Bronchial epithelial cell (primary cell): ENCODE measurements at regions not wholly inside any gene's neighbourhood (a gene's known extent, or its start where the extent isn't known, plus 50 kb on each side); places are given as distances from the start of the nearest gene placed in this dataset.

Experiments used
- DNase-seq: peaks from one replicate; pipeline ENCODE4 v3.0.0-alpha.2; 2010; ENCODE audit warnings: low read depth
- FAIRE-seq: peaks from 2 replicates; lab custom pipeline; 2011; peaks lifted over from hg19 to GRCh38; lab: Jason Lieb, UNC
- H3K27me3 ChIP-seq: 2 replicates; pipeline ENCODE4 v1.5.1; 2011; ENCODE audit warnings: low read length; ENCODE audit not compliant: control insufficient read depth, insufficient read depth
- H3K36me3 ChIP-seq: 2 replicates; pipeline ENCODE4 v1.5.1; 2011; ENCODE audit warnings: low read length; ENCODE audit not compliant: control insufficient read depth, insufficient read depth
- H3K4me3 ChIP-seq: 2 replicates; pipeline ENCODE4 v1.5.1; 2011; ENCODE audit warnings: mild to moderate bottlenecking, low read depth, low read length, control low read depth
- CTCF ChIP-seq: IDR thresholded peaks from 2 replicates; pipeline ENCODE4 v1.5.1; 2011; ENCODE audit warnings: mild to moderate bottlenecking, moderate library complexity, low read length, control low read depth, inconsistent platforms; ENCODE audit not compliant: insufficient read depth, severe bottlenecking

GRCh38 chr6:168928012-168928411 is 325.6 kb downstream of the THBS2 start:
- Histone ChIP-seq H3K27me3 (no peaks in the 10 kb centered on the region), H3K4me3 (no peak overlapping the region), H3K36me3 (no peaks in the 10 kb centered on the region)
- FAIRE-seq (no peak), DNase-seq (no peak)
- TF ChIP-seq CTCF: no peak

- TF ChIP-seq CTCF: no peak
- Histone ChIP-seq H3K27me3 (no peaks in the 10 kb centered on the region), H3K4me3 (no peak overlapping the region), H3K36me3 (no peaks in the 10 kb centered on the region)
- DNase-seq (no peak), FAIRE-seq (no peak)
Measured at GRCh38 chr6:168927026-168927425, 326.6 kb downstream of the THBS2 start.

GRCh38 chr6:168926306-168926705 is 327.3 kb downstream of the THBS2 start:
- TF ChIP-seq CTCF: no peak
- DNase-seq (no peak), FAIRE-seq (peak; percentile 98)
- no peaks in the 10 kb centered on the region for H3K27me3 ChIP-seq
- no peak overlapping the region for H3K4me3 ChIP-seq
- no peaks in the 10 kb centered on the region for H3K36me3 ChIP-seq

- FAIRE-seq (no peak), DNase-seq (no peak)
- no peak for TF ChIP-seq CTCF
- H3K36me3 ChIP-seq: no peaks in the 10 kb centered on the region
- no peaks in the 10 kb centered on the region for H3K27me3 ChIP-seq
- H3K4me3 ChIP-seq: no peak overlapping the region
Measured at GRCh38 chr6:168925671-168926070, 328.0 kb downstream of the THBS2 start.

GRCh38 chr6:168923171-168923570 is 330.5 kb downstream of the THBS2 start:
- TF ChIP-seq CTCF: no peak
- DNase-seq: no peak
- Histone ChIP-seq H3K36me3 (no peaks in the 10 kb centered on the region), H3K27me3 (no peaks in the 10 kb centered on the region), H3K4me3 (no peak overlapping the region)
- FAIRE-seq: no peak

- FAIRE-seq (peak; percentile 18), DNase-seq (no peak)
- TF ChIP-seq CTCF: no peak
- H3K4me3 ChIP-seq: no peak overlapping the region
- no peaks in the 10 kb centered on the region for H3K27me3 ChIP-seq
- no peaks in the 10 kb centered on the region for H3K36me3 ChIP-seq
Measured at GRCh38 chr6:168922436-168922835, 331.2 kb downstream of the THBS2 start.
